H9 (cell line): ENCODE measurements at regions not wholly inside any gene's neighbourhood (a gene's known extent, or its start where the extent isn't known, plus 50 kb on each side); places are given as distances from the start of the nearest gene placed in this dataset.

Source experiments
- DNase-seq: peaks from one replicate; pipeline ENCODE4 v3.0.0-alpha.2; 2017
- H2AFZ ChIP-seq: one replicate; pipeline ENCODE4 v1.6.1; 2013; ENCODE audit warnings: mild to moderate bottlenecking, low read length, control low read depth, moderate library complexity
- H2AK5ac ChIP-seq: 2 replicates; pipeline ENCODE4 v1.6.1; 2013; ENCODE audit warnings: low read length, control low read depth, mixed read lengths; ENCODE audit not compliant: insufficient read length
- H2BK120ac ChIP-seq: one replicate; pipeline ENCODE4 v1.6.1; 2013; ENCODE audit warnings: low read depth, mild to moderate bottlenecking, low read length, control low read depth, inconsistent platforms; ENCODE audit not compliant: poor library complexity, severe bottlenecking
- H2BK12ac ChIP-seq: 2 replicates; pipeline ENCODE4 v1.6.1; 2013; ENCODE audit warnings: low read length, control low read depth, mixed read lengths, low read depth; ENCODE audit not compliant: insufficient read length
- H2BK15ac ChIP-seq: 2 replicates; pipeline ENCODE4 v1.6.1; 2013; ENCODE audit warnings: low read depth, low read length, control low read depth
- H2BK20ac ChIP-seq: one replicate; pipeline ENCODE4 v1.6.1; 2013; ENCODE audit warnings: low read depth, mild to moderate bottlenecking, low read length, control low read depth, inconsistent platforms; ENCODE audit not compliant: poor library complexity, severe bottlenecking
- H2BK5ac ChIP-seq: 2 replicates; pipeline ENCODE4 v1.6.1; 2013; ENCODE audit warnings: low read length, control low read depth, mixed read lengths; ENCODE audit not compliant: insufficient read length
- H3K14ac ChIP-seq: 2 replicates; pipeline ENCODE4 v1.6.1; 2013; ENCODE audit warnings: low read length, control low read depth; ENCODE audit not compliant: insufficient read depth
- H3K18ac ChIP-seq: 2 replicates; pipeline ENCODE4 v1.6.1; 2013; ENCODE audit warnings: low read depth, mild to moderate bottlenecking, mixed read lengths, low read length, control low read depth; ENCODE audit not compliant: insufficient read length
- H3K23ac ChIP-seq: 2 replicates; pipeline ENCODE4 v1.6.1; 2013; ENCODE audit warnings: low read length, control low read depth, mixed read lengths, low read depth; ENCODE audit not compliant: insufficient read length
- H3K23me2 ChIP-seq: 2 replicates; pipeline ENCODE4 v1.6.1; 2013; ENCODE audit warnings: low read depth, mild to moderate bottlenecking, mixed read lengths, low read length, control low read depth; ENCODE audit not compliant: insufficient read length, poor library complexity, severe bottlenecking
- H3K27ac ChIP-seq: 2 replicates; pipeline ENCODE4 v1.5.1; 2013; ENCODE audit warnings: low read length, control low read depth, mixed read lengths, low read depth; ENCODE audit not compliant: insufficient read length
- H3K27me3 ChIP-seq: 2 replicates; pipeline ENCODE4 v1.6.1; 2013; ENCODE audit warnings: low read length, control low read depth, inconsistent platforms; ENCODE audit not compliant: insufficient read depth
- H3K4ac ChIP-seq: 2 replicates; pipeline ENCODE4 v1.6.1; 2013; ENCODE audit warnings: low read depth, mild to moderate bottlenecking, control low read depth, inconsistent platforms, low read length, moderate library complexity
- H3K4me1 ChIP-seq: 2 replicates; pipeline ENCODE4 v1.6.1; 2013; ENCODE audit warnings: low read length, control low read depth, inconsistent platforms; ENCODE audit not compliant: insufficient read depth
- H3K4me2 ChIP-seq: 2 replicates; pipeline ENCODE4 v1.6.1; 2013; ENCODE audit warnings: low read length, control low read depth, mixed read lengths; ENCODE audit not compliant: insufficient read length, insufficient read depth
- H3K56ac ChIP-seq: 2 replicates; pipeline ENCODE4 v1.6.1; 2013; ENCODE audit warnings: low read depth, mild to moderate bottlenecking, mixed read lengths, low read length, control low read depth; ENCODE audit not compliant: insufficient read length
- H3K79me1 ChIP-seq: 2 replicates; pipeline ENCODE4 v1.6.1; 2013; ENCODE audit warnings: low read depth, mild to moderate bottlenecking, moderate library complexity, low read length, control low read depth, inconsistent platforms; ENCODE audit not compliant: insufficient read depth, poor library complexity, severe bottlenecking
- H3K79me2 ChIP-seq: 2 replicates; pipeline ENCODE4 v1.6.1; 2013; ENCODE audit warnings: low read length, control low read depth, inconsistent platforms; ENCODE audit not compliant: insufficient read depth
- H3K9ac ChIP-seq: 2 replicates; pipeline ENCODE4 v1.6.1; 2013; ENCODE audit warnings: low read length, control low read depth, mixed read lengths; ENCODE audit not compliant: insufficient read length; ENCODE audit errors: extremely low read depth
- H3K9me3 ChIP-seq: one replicate; pipeline ENCODE4 v1.6.1; 2013; ENCODE audit warnings: low read depth, low read length, inconsistent platforms; ENCODE audit not compliant: control insufficient read depth
- H3T11ph ChIP-seq: one replicate; pipeline ENCODE4 v1.6.1; 2013; ENCODE audit warnings: mild to moderate bottlenecking, low read length, control low read depth, inconsistent platforms
- H4K20me1 ChIP-seq: one replicate; pipeline ENCODE4 v1.6.1; 2013; ENCODE audit not compliant: control insufficient read depth, insufficient read length, insufficient read depth
- H4K5ac ChIP-seq: 2 replicates; pipeline ENCODE4 v1.6.1; 2013; ENCODE audit warnings: low read depth, mild to moderate bottlenecking, mixed read lengths, low read length, control low read depth; ENCODE audit not compliant: insufficient read length
- H4K8ac ChIP-seq: replicated peaks from 2 replicates; pipeline ENCODE4 v1.6.1; 2013; ENCODE audit warnings: low read length, control low read depth, mixed read lengths, low read depth; ENCODE audit not compliant: insufficient read length
- H4K91ac ChIP-seq: 2 replicates; pipeline ENCODE4 v1.6.1; 2013; ENCODE audit warnings: low read depth, mild to moderate bottlenecking, moderate library complexity, mixed read lengths, low read length, control low read depth; ENCODE audit not compliant: insufficient read length
- H3K27ac Mint-ChIP-seq, 3 experiments: 2 replicates in 2 of 3; 3 replicates in 1 of 3; pipeline ENCODE4 v1.8.0; 2020 to 2021; ENCODE audit warnings: mixed read lengths in 3 of 3, mild to moderate bottlenecking in 1 of 3, moderate library complexity in 1 of 3
- H3K27me3 Mint-ChIP-seq: 2 replicates; pipeline ENCODE4 v1.8.0; 2021; ENCODE audit warnings: low read depth, mild to moderate bottlenecking, moderate library complexity, mixed read lengths
- H3K36me3 Mint-ChIP-seq, 3 experiments: 2 replicates in 2 of 3; 3 replicates in 1 of 3; pipeline ENCODE4 v1.8.0; 2020 to 2021; ENCODE audit warnings: low read depth in 3 of 3, mixed read lengths in 3 of 3; ENCODE audit not compliant: insufficient read depth in 1 of 3
- H3K4me1 Mint-ChIP-seq, 2 experiments: 2 replicates each; pipeline ENCODE4 v1.8.0; 2020; ENCODE audit warnings: mixed read lengths in 2 of 2
- H3K4me3 Mint-ChIP-seq, 2 experiments: 2 replicates in 1 of 2; 3 replicates in 1 of 2; pipeline ENCODE4 v1.8.0; 2020 to 2021; ENCODE audit warnings: mild to moderate bottlenecking in 2 of 2, mixed read lengths in 2 of 2, moderate library complexity in 1 of 2
- H3K9me3 Mint-ChIP-seq, 2 experiments: 2 replicates in 1 of 2; 3 replicates in 1 of 2; pipeline ENCODE4 v1.8.0; 2020; ENCODE audit warnings: mild to moderate bottlenecking in 2 of 2, mixed read lengths in 2 of 2, moderate library complexity in 1 of 2
- WGBS: extraction: QIAGEN DNeasy Blood & Tissue Kit; methylation state at CpG from one replicate; pipeline ENCODE4 v1.1.7; 2013; ENCODE audit warnings: missing lambda C conversion rate, low lambda C conversion rate, mixed read lengths; ENCODE audit not compliant: insufficient read length; ENCODE audit errors: extremely low coverage; 5-methylcytosine and 5-hydroxymethylcytosine counted together
- TF ChIP-seq, protein P1 (sequence below): fragments of 200-600 bp; sonication (generic); conservative IDR thresholded peaks from 3 replicates; pipeline ENCODE4 v1.8.0; 2021; ENCODE audit warnings: antibody characterized with exemption, mild to moderate bottlenecking

- Histone ChIP-seq H2BK20ac (no peak overlapping the region), H4K20me1 (no peaks in the 10 kb centered on the region), H2BK5ac (no peak overlapping the region), H2BK12ac (no peak overlapping the region), H3K4me1 (peaks cover 2% of the 10 kb centered on the region; the same call in 1 of the 2 replicates), H3K18ac (no peak overlapping the region), H3K9ac (no peak overlapping the region), H3K14ac (no peak overlapping the region), H2BK120ac (no peak overlapping the region), H2AFZ (no peak overlapping the region), H3K56ac (no peak overlapping the region), H3K4ac (no peak overlapping the region), H3K27ac (no peak overlapping the region), H3K27me3 (no peaks in the 10 kb centered on the region), H3K79me1 (no peaks in the 10 kb centered on the region), H3T11ph (no peak overlapping the region), H3K79me2 (no peaks in the 10 kb centered on the region), H3K23ac (no peak overlapping the region), H3K4me2 (no peak overlapping the region), H4K5ac (no peak overlapping the region), H3K9me3 (no peaks in the 10 kb centered on the region), H2BK15ac (no peak overlapping the region), H4K91ac (no peak overlapping the region), H3K23me2 (no peaks in the 10 kb centered on the region), H4K8ac (no peak overlapping the region), H2AK5ac (no peak overlapping the region)
- Mint-ChIP-seq H3K27ac (no peak overlapping the region), H3K27me3 (no peaks in the 10 kb centered on the region), H3K4me1 (peaks cover 3% of the 10 kb centered on the region in 2 experiments; a peak in 3 of 4 replicates), H3K36me3 (peaks cover 0 to 5% (median 0%) of the 10 kb centered on the region in 3 experiments; a peak in 4 of 7 replicates), H3K9me3 (peaks cover 5 to 8% of the 10 kb centered on the region in 2 experiments; a peak in 3 of 5 replicates), H3K4me3 (no peak overlapping the region)
- no peak for DNase-seq
- WGBS = no CpG with 5 or more reads among the region's 7 CpGs
- TF ChIP-seq, protein P1, sequence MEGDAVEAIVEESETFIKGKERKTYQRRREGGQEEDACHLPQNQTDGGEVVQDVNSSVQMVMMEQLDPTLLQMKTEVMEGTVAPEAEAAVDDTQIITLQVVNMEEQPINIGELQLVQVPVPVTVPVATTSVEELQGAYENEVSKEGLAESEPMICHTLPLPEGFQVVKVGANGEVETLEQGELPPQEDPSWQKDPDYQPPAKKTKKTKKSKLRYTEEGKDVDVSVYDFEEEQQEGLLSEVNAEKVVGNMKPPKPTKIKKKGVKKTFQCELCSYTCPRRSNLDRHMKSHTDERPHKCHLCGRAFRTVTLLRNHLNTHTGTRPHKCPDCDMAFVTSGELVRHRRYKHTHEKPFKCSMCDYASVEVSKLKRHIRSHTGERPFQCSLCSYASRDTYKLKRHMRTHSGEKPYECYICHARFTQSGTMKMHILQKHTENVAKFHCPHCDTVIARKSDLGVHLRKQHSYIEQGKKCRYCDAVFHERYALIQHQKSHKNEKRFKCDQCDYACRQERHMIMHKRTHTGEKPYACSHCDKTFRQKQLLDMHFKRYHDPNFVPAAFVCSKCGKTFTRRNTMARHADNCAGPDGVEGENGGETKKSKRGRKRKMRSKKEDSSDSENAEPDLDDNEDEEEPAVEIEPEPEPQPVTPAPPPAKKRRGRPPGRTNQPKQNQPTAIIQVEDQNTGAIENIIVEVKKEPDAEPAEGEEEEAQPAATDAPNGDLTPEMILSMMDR = no peak
These were observed 168.0 kb downstream of the PHLDA1 start for GRCh38 chr12:75863533-75863932.
